ENCODE measurements at regions not wholly inside any gene's neighbourhood (a gene's known extent, or its start where the extent isn't known, plus 50 kb on each side); places are given as distances from the start of the nearest gene placed in this dataset.

DNA sequence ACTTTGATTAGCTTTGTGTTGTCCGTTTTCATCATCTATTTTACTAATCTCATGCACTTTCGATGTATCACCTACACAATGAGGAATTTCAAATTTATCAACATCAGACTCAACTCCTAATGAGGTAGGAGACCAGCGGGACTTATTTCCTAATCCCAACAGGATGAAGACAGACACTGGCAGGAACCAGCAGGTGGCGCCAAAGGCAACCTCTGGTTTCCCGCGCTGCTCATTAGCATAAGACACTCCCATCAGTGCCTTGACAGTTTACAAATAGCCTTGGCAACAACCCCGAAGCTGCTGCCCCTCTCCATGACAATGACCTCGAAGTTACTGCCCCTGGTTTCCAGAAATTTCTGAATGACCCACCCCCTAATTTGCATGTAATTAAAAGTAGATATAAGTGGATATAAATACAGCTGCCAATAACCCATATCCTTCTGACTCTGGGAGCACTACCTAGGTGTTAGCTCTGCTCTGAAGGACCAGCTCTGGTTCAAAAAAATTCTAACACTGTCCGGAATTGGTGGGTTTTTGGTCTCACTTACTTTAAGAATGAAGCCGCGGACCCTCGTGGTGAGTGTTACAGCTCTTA is 974.8 kb downstream of the ADGRL2 start:
- no peak for TF ChIP-seq CTCF (IDR thresholded peaks at IDR 0.05)
- no peak for DNase-seq (ENCODE audit: low spot score)
- H3K27ac ChIP-seq = no peak overlapping the region
- H3K4me3 ChIP-seq = no peak overlapping the region

DNA sequence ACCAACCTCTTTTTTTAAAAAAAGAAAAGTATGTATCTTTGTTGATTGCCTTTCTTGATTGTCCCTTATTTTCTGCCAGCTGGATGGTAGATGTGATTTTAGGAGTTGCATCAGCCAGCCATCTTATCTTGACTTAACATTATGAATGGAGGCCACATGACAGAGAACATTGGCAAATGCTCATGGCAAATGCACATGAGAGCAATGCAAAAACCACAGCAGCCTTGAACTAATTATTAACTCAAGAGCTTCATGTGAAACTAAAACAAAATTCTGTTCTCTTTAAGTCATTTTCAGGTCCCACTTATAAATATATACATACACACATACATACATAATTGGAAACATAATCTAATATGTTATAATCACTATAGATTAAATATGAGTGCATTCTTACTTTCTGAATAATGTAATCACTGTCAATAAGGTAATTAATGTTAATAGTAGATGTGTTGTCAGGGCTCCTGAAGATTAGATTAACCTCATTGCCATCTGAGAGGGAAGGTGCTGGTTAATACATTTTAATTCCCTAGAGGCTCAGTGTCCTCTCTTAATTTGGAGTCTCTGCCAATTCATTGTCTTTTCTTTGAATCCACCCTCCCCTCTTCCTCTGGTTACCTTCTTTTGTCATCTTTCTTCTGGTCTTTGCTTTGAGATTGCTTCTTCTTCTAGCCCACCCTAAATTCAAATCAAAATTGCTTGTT is 962.2 kb downstream of the ADGRL2 start:
- no peak for TF ChIP-seq CTCF (IDR thresholded peaks at IDR 0.05)
- H3K27ac ChIP-seq = no peak overlapping the region
- no peak for DNase-seq (ENCODE audit: low spot score)
- no peak overlapping the region for H3K4me3 ChIP-seq

DNA sequence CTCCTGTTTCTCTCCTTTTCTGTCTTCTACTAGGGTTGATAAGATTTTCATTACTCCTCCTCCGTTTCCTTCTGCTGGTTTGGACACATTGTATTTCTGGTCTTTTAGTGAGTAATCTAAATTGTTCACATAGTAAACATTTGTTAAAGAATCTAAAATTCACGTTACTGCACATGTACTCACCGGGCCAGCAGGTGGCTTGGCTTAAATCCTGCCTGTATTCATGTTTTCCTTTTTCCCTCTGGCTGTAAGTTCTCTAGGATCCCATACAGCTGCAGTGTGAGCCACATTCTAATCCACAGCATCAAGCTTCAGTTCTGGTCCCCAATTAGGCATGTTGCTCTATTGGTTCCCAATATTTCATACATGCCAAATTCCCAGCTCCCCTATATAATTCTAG is 958.3 kb downstream of the ADGRL2 start:
- H3K27ac ChIP-seq = no peak overlapping the region
- no peak overlapping the region for H3K4me3 ChIP-seq
- DNase-seq (ENCODE audit: low spot score) = no peak
- TF ChIP-seq CTCF (IDR thresholded peaks at IDR 0.05) = no peak

- DNase-seq (ENCODE audit: low spot score) = no peak
- H3K4me3 ChIP-seq = no peak overlapping the region
- no peak for TF ChIP-seq CTCF (IDR thresholded peaks at IDR 0.05)
- H3K27ac ChIP-seq = no peak overlapping the region
These were observed 954.9 kb downstream of the ADGRL2 start for GRCh38 chr1:82755671-82756070.

DNA sequence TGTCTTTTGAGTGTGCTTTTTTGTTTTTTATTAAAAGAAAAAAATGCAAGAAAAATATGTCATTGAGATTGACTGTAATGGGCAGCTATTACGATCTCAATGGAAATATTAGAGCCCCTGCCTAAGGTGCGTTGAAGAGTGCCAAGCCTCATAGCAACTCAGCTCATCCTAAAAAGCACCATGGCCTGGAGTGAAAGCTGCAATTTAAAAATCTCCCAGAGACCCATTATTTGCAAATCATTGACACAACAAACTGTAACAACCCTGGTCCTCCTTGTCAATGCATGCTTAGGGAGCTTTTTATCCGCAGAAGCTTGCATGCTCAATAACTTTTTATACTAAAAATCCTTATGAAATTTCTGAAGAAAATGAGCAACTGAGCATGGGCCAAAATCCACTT is 954.5 kb downstream of the ADGRL2 start:
- Histone ChIP-seq H3K4me3 (no peak overlapping the region), H3K27ac (no peak overlapping the region)
- no peak for DNase-seq (ENCODE audit: low spot score)
- TF ChIP-seq CTCF (IDR thresholded peaks at IDR 0.05) = no peak

- no peak for TF ChIP-seq CTCF (IDR thresholded peaks at IDR 0.05)
- Histone ChIP-seq H3K27ac (no peak overlapping the region), H3K4me3 (no peak overlapping the region)
- DNase-seq (ENCODE audit: low spot score) = no peak
These were observed 951.3 kb downstream of the ADGRL2 start for GRCh38 chr1:82752046-82752445.

DNA sequence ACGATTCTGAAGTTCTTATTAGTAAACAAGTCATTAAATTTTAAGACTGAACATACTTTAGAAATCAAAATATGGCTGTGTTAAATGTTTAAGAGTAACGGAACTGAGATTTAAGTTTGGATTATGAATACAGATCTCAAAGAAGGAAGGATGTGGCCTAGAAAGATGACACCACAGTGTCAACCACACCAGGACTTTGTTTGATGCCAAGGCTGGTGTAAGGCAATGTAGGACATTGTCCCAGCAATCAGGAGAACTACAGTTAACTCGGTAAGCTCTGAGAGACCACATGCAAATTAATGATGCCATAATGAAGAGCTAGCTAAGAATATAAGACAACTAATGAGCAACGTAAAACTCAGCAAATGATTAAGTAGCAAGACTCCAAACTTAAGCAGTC is 932.9 kb downstream of the ADGRL2 start:
- no peak for TF ChIP-seq CTCF (IDR thresholded peaks at IDR 0.05)
- no peak overlapping the region for H3K4me3 ChIP-seq
- DNase-seq (ENCODE audit: low spot score) = no peak
- H3K27ac ChIP-seq = no peak overlapping the region

Data from coronary artery (tissue), 2 donors.